SK-N-SH (cell line): ENCODE measurements at regions not wholly inside any gene's neighbourhood (a gene's known extent, or its start where the extent isn't known, plus 50 kb on each side); places are given as distances from the start of the nearest gene placed in this dataset.

ENCODE experiments used
- POLR2AphosphoS5 ChIP-seq: IDR thresholded peaks from 2 replicates; pipeline ENCODE4 v1.6.1; 2012; ENCODE audit warnings: low read depth, low read length
- RAD21 ChIP-seq: IDR thresholded peaks from 2 replicates; pipeline ENCODE4 v1.6.1; 2012; ENCODE audit warnings: mild to moderate bottlenecking, low read length
- RCOR1 ChIP-seq: fragments of 150-350 bp; IDR thresholded peaks from 2 replicates; pipeline ENCODE4 v1.6.1; 2017; ENCODE audit warnings: antibody characterized with exemption, low read length
- TF ChIP-seq, protein P1 (sequence below): fragments of 200-600 bp; sonication (generic); IDR thresholded peaks from 2 replicates; pipeline ENCODE4 v1.6.1; 2017; ENCODE audit warnings: antibody characterized with exemption, mild to moderate bottlenecking, moderate library complexity
- TF ChIP-seq, protein P2 (sequence below): fragments of 150-350 bp; IDR thresholded peaks from 2 replicates; pipeline ENCODE4 v1.6.1; 2017; ENCODE audit warnings: antibody characterized with exemption, low read length, low read depth, borderline replicate concordance

DNA sequence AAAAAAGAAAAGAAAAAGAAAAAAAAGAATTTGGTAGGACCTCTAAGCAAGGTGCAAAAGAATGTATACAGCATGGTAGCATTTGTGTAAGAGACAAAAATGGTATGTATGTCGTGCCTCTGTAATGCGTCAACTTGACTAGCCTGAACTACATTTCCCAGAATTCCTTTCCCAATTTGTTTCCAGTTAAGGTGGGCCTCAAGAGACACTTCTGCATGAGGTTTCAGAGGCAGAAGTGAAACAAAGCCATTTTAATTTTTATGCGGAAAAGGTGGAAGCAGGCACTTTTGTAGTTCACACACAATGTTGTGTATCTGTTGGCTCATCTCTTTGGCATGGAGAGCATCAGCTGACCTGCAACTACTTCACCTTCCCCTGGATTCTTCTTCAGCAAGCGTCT is 56.5 kb upstream of the PAPOLG start:
- TF ChIP-seq RAD21, result no peak
- TF ChIP-seq POLR2AphosphoS5, result no peak
- no peak for TF ChIP-seq RCOR1
- TF ChIP-seq, protein P1, sequence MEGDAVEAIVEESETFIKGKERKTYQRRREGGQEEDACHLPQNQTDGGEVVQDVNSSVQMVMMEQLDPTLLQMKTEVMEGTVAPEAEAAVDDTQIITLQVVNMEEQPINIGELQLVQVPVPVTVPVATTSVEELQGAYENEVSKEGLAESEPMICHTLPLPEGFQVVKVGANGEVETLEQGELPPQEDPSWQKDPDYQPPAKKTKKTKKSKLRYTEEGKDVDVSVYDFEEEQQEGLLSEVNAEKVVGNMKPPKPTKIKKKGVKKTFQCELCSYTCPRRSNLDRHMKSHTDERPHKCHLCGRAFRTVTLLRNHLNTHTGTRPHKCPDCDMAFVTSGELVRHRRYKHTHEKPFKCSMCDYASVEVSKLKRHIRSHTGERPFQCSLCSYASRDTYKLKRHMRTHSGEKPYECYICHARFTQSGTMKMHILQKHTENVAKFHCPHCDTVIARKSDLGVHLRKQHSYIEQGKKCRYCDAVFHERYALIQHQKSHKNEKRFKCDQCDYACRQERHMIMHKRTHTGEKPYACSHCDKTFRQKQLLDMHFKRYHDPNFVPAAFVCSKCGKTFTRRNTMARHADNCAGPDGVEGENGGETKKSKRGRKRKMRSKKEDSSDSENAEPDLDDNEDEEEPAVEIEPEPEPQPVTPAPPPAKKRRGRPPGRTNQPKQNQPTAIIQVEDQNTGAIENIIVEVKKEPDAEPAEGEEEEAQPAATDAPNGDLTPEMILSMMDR, result no peak
- TF ChIP-seq, protein P2, sequence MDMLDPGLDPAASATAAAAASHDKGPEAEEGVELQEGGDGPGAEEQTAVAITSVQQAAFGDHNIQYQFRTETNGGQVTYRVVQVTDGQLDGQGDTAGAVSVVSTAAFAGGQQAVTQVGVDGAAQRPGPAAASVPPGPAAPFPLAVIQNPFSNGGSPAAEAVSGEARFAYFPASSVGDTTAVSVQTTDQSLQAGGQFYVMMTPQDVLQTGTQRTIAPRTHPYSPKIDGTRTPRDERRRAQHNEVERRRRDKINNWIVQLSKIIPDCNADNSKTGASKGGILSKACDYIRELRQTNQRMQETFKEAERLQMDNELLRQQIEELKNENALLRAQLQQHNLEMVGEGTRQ, result no peak
